Mucosa of descending colon (tissue), 3 donors: ENCODE measurements at regions not wholly inside any gene's neighbourhood (a gene's known extent, or its start where the extent isn't known, plus 50 kb on each side); places are given as distances from the start of the nearest gene placed in this dataset.

ENCODE experiments used
- ATAC-seq: fragments of 200-7000 bp; cut with Tn5 transposase; one replicate; pipeline ENCODE4 v1.9.1; 2020; ENCODE audit warnings: mild to moderate bottlenecking, moderate library complexity
- DNase-seq, 3 donors: peaks; one replicate each; pipeline ENCODE4 v3.0.0-alpha.2; 2020
- H3K36me3 ChIP-seq: fragments of 200-600 bp; one replicate; pipeline ENCODE4 v1.8.0; 2021; ENCODE audit warnings: low read depth, mild to moderate bottlenecking
- H3K4me1 ChIP-seq: fragments of 200-600 bp; one replicate; pipeline ENCODE4 v1.8.0; 2021; ENCODE audit warnings: low read depth, mild to moderate bottlenecking
- H3K4me3 ChIP-seq: fragments of 200-600 bp; one replicate; pipeline ENCODE4 v1.8.0; 2021; ENCODE audit warnings: mild to moderate bottlenecking
- H3K9me3 ChIP-seq: fragments of 200-600 bp; one replicate; pipeline ENCODE4 v1.8.0; 2021; ENCODE audit warnings: mild to moderate bottlenecking
- intact Hi-C, 2 donors: fragments of 100-400 bp; cut with DNase I in 1 of 2; cut with micrococcal nuclease in 1 of 2; formaldehyde crosslinking; loops; one replicate each; pipeline versions ENCODE4 v1.11.0 to v1.11.1; 2022; cut with DNase I, micrococcal nuclease
- TF ChIP-seq, protein P1 (sequence below): fragments of 200-600 bp; IDR thresholded peaks from one replicate; pipeline ENCODE4 v1.8.0; 2022; ENCODE audit warnings: antibody characterized with exemption, mild to moderate bottlenecking
- donor health status: DM: no; HTN: no; CAD: no; lungs with moderate emphysema.
- donor health status: DM: no; HTN: no; CAD: no.
- donor health status: DM: no; HTN: yes; CAD: no.

- TF ChIP-seq, protein P1, sequence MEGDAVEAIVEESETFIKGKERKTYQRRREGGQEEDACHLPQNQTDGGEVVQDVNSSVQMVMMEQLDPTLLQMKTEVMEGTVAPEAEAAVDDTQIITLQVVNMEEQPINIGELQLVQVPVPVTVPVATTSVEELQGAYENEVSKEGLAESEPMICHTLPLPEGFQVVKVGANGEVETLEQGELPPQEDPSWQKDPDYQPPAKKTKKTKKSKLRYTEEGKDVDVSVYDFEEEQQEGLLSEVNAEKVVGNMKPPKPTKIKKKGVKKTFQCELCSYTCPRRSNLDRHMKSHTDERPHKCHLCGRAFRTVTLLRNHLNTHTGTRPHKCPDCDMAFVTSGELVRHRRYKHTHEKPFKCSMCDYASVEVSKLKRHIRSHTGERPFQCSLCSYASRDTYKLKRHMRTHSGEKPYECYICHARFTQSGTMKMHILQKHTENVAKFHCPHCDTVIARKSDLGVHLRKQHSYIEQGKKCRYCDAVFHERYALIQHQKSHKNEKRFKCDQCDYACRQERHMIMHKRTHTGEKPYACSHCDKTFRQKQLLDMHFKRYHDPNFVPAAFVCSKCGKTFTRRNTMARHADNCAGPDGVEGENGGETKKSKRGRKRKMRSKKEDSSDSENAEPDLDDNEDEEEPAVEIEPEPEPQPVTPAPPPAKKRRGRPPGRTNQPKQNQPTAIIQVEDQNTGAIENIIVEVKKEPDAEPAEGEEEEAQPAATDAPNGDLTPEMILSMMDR = no peak
- Histone ChIP-seq H3K4me1 (no peaks in the 10 kb centered on the region), H3K9me3 (no peaks in the 10 kb centered on the region), H3K4me3 (no peak overlapping the region), H3K36me3 (no peaks in the 10 kb centered on the region)
- no peak for DNase-seq
- intact Hi-C loops = no loop called here
- no peak for ATAC-seq
Measured at GRCh38 chr2:242019344-242019743, 149.8 kb downstream of the RTP5 start.

GRCh38 chr2:242020196-242021004, 150.9 kb downstream of the RTP5 start:
- Histone ChIP-seq H3K36me3 (no peaks in the 10 kb centered on the region), H3K4me3 (no peak overlapping the region), H3K4me1 (no peaks in the 10 kb centered on the region), H3K9me3 (no peaks in the 10 kb centered on the region)
- DNase-seq = peak in 1 of 3 donors; percentile 29
- TF ChIP-seq, protein P1 = no peak
- intact Hi-C loops = no loop called here
- ATAC-seq = peak; percentile 15

DNA sequence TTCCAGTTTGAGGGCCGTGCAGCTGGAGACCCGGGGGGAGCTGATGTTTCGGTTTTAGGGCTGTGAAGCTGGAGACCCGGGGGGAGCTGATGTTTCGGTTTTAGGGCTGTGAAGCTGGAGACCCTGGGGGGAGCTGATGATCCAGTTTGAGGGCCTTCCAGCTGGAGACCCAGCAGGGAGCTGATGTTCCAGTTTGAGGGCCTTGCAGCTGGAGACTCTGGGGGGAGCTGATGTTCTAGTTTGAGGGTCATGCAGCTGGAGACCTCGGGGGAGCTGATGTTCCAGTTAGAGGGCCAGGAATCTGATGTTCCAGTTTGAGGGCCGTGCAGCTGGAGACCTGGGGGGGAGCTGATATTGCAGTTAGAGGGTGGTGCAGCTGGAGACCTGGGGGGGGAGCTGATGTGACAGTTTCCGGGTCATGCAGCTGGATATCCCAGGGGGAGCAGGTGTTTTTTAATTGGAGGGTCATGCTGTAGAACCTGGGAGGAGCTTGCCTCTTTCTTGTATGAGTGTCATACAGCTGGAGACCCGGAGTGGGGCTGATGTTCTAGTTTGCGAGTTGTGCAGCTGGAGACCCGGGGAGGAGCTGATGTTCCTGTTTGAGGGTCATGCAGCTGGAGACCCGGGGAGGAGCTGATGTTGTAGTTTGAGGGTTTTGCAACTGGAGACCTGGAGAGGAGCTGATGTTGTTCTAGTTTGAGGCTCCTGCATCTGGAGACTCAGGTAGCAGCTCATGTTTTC, 153.2 kb downstream of the RTP5 start:
- no peak overlapping the region for H3K4me3 ChIP-seq
- H3K9me3 ChIP-seq = no peaks in the 10 kb centered on the region
- H3K36me3 ChIP-seq = no peaks in the 10 kb centered on the region
- intact Hi-C loops = no loop called here
- TF ChIP-seq, protein P1 = no peak
- DNase-seq = no peak
- no peak for ATAC-seq
- H3K4me1 ChIP-seq = no peaks in the 10 kb centered on the region

GRCh38 chr2:242024751-242025355, 155.3 kb downstream of the RTP5 start:
- no peak overlapping the region for H3K4me3 ChIP-seq
- H3K4me1 ChIP-seq = no peaks in the 10 kb centered on the region
- no peak for ATAC-seq
- H3K36me3 ChIP-seq = no peaks in the 10 kb centered on the region
- DNase-seq = no peak
- TF ChIP-seq, protein P1 = no peak
- intact Hi-C loops = no loop called here
- no peaks in the 10 kb centered on the region for H3K9me3 ChIP-seq

- TF ChIP-seq, protein P1 = no peak
- intact Hi-C loops = no loop called here
- ATAC-seq (no peak), DNase-seq (no peak)
- Histone ChIP-seq H3K4me1 (no peaks in the 10 kb centered on the region), H3K4me3 (no peak overlapping the region), H3K9me3 (no peaks in the 10 kb centered on the region), H3K36me3 (no peaks in the 10 kb centered on the region)
Measured at GRCh38 chr2:242027676-242028450, 158.3 kb downstream of the RTP5 start.
